ENCODE measurements at regions not wholly inside any gene's neighbourhood (a gene's known extent, or its start where the extent isn't known, plus 50 kb on each side); places are given as distances from the start of the nearest gene placed in this dataset.

- TF ChIP-seq, protein P1, sequence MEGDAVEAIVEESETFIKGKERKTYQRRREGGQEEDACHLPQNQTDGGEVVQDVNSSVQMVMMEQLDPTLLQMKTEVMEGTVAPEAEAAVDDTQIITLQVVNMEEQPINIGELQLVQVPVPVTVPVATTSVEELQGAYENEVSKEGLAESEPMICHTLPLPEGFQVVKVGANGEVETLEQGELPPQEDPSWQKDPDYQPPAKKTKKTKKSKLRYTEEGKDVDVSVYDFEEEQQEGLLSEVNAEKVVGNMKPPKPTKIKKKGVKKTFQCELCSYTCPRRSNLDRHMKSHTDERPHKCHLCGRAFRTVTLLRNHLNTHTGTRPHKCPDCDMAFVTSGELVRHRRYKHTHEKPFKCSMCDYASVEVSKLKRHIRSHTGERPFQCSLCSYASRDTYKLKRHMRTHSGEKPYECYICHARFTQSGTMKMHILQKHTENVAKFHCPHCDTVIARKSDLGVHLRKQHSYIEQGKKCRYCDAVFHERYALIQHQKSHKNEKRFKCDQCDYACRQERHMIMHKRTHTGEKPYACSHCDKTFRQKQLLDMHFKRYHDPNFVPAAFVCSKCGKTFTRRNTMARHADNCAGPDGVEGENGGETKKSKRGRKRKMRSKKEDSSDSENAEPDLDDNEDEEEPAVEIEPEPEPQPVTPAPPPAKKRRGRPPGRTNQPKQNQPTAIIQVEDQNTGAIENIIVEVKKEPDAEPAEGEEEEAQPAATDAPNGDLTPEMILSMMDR (IDR thresholded peaks at IDR 0.05) = no peak
- H4K20me1 ChIP-seq (ENCODE audit: insufficient read depth, low read length) = no peaks in the 10 kb centered on the region
- H3K9me3 Mint-ChIP-seq = peaks cover 0 to 3% (median 0%) of the 10 kb centered on the region in 7 donors
- H3K4me3 Mint-ChIP-seq = no peak overlapping the region
- H3K79me2 ChIP-seq (ENCODE audit: insufficient read depth, low read length) = no peaks in the 10 kb centered on the region
- no peak overlapping the region for H3K4me3 ChIP-seq (replicated peaks in 1 of 3; ENCODE audit: low read depth in 2 of 3, low read length in 3 of 3)
- no peaks in the 10 kb centered on the region for H3K4me1 ChIP-seq (ENCODE audit: control insufficient read depth in 1 of 2, insufficient read depth in 2 of 2, low read length in 2 of 2)
- peaks cover 0 to 4% of the 10 kb centered on the region in 2 donors for H3K9me3 ChIP-seq (replicated peaks in 1 of 2; ENCODE audit: control insufficient read depth in 1 of 2, insufficient read depth in 1 of 2, low read length in 2 of 2)
- H3K27me3 Mint-ChIP-seq (ENCODE audit: low read depth in 3 of 3) = no peaks in the 10 kb centered on the region
- no peak overlapping the region for H3K4me2 ChIP-seq (replicated peaks; ENCODE audit: extremely low read depth, low read length, poor library complexity, severe bottlenecking)
- intact Hi-C loops (cut with micrococcal nuclease) = no loop called here
- no peak overlapping the region for H3K27ac ChIP-seq (ENCODE audit: low read depth in 1 of 2, low read length in 2 of 2)
- H3K27ac Mint-ChIP-seq = no peak overlapping the region
- WGBS (ENCODE audit: insufficient coverage) = no CpG with 5 or more reads among the region's 2 CpGs
- no peaks in the 10 kb centered on the region for H3K27me3 ChIP-seq (ENCODE audit: control insufficient read depth in 2 of 2, insufficient read depth in 2 of 2, low read length in 2 of 2)
- H3K9ac ChIP-seq (ENCODE audit: insufficient read depth, low read length, poor library complexity, severe bottlenecking) = no peak overlapping the region
- DNase-seq = no peak
- H3K36me3 Mint-ChIP-seq = no peaks in the 10 kb centered on the region
- no peaks in the 10 kb centered on the region for H3K36me3 ChIP-seq (replicated peaks in 1 of 2; ENCODE audit: control insufficient read depth in 1 of 2, insufficient read depth in 2 of 2, low read length in 2 of 2)
- no peak overlapping the region for H2AFZ ChIP-seq (ENCODE audit: insufficient read depth, low read depth, low read length, poor library complexity, severe bottlenecking)
- no peaks in the 10 kb centered on the region for H3K4me1 Mint-ChIP-seq
Measured at GRCh38 chr1:104785575-104786187, 1036.0 kb downstream of the AMY1C start.

DNA sequence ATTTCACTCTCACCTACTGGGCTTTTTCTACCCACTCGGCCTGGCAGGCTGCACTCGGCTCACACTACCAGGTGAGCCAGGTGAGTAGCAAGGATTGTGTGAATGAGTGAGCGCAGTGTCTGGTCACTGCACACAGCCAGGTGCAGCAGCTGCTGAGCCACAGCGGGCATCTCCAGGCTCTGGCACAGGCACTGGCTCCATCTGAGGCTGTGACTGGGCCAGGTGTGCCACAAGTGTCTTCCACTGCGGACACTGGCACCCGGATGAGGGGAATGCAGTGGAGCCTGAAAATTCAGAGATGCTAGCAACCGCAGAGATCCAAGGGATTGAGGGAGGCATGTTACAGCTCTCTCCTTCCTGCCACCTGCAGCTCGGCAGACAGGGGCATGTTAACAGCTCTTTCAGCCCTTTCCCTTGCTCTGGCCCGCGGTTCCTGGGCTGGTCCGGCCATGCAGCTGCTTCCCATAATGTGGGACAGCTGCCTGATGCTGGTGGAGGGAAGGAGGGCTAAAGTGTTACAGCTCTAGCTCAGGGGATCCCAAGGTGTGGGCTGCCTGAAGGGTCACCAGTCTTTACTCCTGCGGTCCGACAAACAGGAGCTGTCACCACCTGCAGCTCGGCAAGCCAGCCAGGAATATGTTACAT lies 1038.3 kb downstream of the AMY1C start:
- Mint-ChIP-seq H3K9me3 (peaks cover 0 to 3% (median 0%) of the 10 kb centered on the region in 7 donors), H3K4me3 (no peak overlapping the region), H3K36me3 (no peaks in the 10 kb centered on the region), H3K4me1 (no peaks in the 10 kb centered on the region), H3K27me3 (ENCODE audit: low read depth in 3 of 3) (no peaks in the 10 kb centered on the region), H3K27ac (no peak overlapping the region)
- H3K36me3 ChIP-seq (replicated peaks in 1 of 2; ENCODE audit: control insufficient read depth in 1 of 2, insufficient read depth in 2 of 2, low read length in 2 of 2) = no peaks in the 10 kb centered on the region
- no peaks in the 10 kb centered on the region for H3K27me3 ChIP-seq (ENCODE audit: control insufficient read depth in 2 of 2, insufficient read depth in 2 of 2, low read length in 2 of 2)
- H3K9ac ChIP-seq (ENCODE audit: insufficient read depth, low read length, poor library complexity, severe bottlenecking) = no peak overlapping the region
- no peak for DNase-seq
- H3K4me3 ChIP-seq (replicated peaks in 1 of 3; ENCODE audit: low read depth in 2 of 3, low read length in 3 of 3) = no peak overlapping the region
- H3K27ac ChIP-seq (ENCODE audit: low read depth in 1 of 2, low read length in 2 of 2) = no peak overlapping the region
- no peaks in the 10 kb centered on the region for H3K4me1 ChIP-seq (ENCODE audit: control insufficient read depth in 1 of 2, insufficient read depth in 2 of 2, low read length in 2 of 2)
- intact Hi-C loops (cut with micrococcal nuclease) = no loop called here
- no peak overlapping the region for H3K4me2 ChIP-seq (replicated peaks; ENCODE audit: extremely low read depth, low read length, poor library complexity, severe bottlenecking)
- TF ChIP-seq, protein P1 (IDR thresholded peaks at IDR 0.05) = no peak
- H3K79me2 ChIP-seq (ENCODE audit: insufficient read depth, low read length) = no peaks in the 10 kb centered on the region
- 91% methylated on average over 7 of the region's 14 CpGs for WGBS (ENCODE audit: insufficient coverage)
- no peaks in the 10 kb centered on the region for H4K20me1 ChIP-seq (ENCODE audit: insufficient read depth, low read length)
- H2AFZ ChIP-seq (ENCODE audit: insufficient read depth, low read depth, low read length, poor library complexity, severe bottlenecking) = no peak overlapping the region
- peaks cover 0 to 4% of the 10 kb centered on the region in 2 donors for H3K9me3 ChIP-seq (replicated peaks in 1 of 2; ENCODE audit: control insufficient read depth in 1 of 2, insufficient read depth in 1 of 2, low read length in 2 of 2)
